Kidney epithelial cell (primary cell): ENCODE measurements at regions not wholly inside any gene's neighbourhood (a gene's known extent, or its start where the extent isn't known, plus 50 kb on each side); places are given as distances from the start of the nearest gene placed in this dataset.

Source experiments
- DNase-seq: peaks from one replicate; pipeline ENCODE4 v3.0.0-alpha.2; 2010; ENCODE audit warnings: low read depth
- H3K27me3 ChIP-seq: 2 replicates; pipeline ENCODE4 v1.6.0; 2011; ENCODE audit warnings: low read length; ENCODE audit not compliant: control insufficient read depth, insufficient read depth
- H3K36me3 ChIP-seq: 2 replicates; pipeline ENCODE4 v1.5.1; 2011; ENCODE audit warnings: low read length; ENCODE audit not compliant: control insufficient read depth, insufficient read depth
- H3K4me3 ChIP-seq: 2 replicates; pipeline ENCODE4 v1.5.1; 2011; ENCODE audit warnings: low read depth, mild to moderate bottlenecking, control low read depth, low read length
- TF ChIP-seq, protein P1 (sequence below): IDR thresholded peaks from 2 replicates; pipeline ENCODE4 v1.5.1; 2011; ENCODE audit warnings: mild to moderate bottlenecking, moderate library complexity, low read length, control low read depth, inconsistent platforms; ENCODE audit not compliant: insufficient read depth, poor library complexity, severe bottlenecking

DNA sequence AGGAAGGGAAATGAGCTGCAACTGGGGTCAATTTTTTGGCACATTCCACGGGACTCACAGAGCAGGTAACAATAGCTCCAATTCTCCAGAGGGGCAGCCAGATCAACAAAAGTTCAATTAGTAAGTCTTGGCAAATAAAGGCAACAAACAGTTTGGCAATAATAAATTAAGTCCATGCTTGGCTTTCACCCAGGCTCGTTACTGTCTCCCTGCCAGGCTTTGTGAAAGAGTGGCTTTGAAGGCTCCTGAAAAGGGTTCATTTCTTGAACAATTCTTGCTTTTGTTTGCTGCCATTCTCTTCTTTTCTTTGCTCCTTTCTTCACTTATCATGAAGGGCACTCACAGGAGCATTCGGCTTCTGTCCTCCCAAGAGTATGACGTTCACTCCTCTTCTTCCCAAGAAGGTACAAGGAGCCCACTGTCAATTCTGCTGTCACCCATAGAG lies 123.3 kb downstream of the APIP start:
- Histone ChIP-seq H3K4me3 (no peak overlapping the region), H3K27me3 (no peaks in the 10 kb centered on the region), H3K36me3 (no peaks in the 10 kb centered on the region)
- TF ChIP-seq, protein P1, sequence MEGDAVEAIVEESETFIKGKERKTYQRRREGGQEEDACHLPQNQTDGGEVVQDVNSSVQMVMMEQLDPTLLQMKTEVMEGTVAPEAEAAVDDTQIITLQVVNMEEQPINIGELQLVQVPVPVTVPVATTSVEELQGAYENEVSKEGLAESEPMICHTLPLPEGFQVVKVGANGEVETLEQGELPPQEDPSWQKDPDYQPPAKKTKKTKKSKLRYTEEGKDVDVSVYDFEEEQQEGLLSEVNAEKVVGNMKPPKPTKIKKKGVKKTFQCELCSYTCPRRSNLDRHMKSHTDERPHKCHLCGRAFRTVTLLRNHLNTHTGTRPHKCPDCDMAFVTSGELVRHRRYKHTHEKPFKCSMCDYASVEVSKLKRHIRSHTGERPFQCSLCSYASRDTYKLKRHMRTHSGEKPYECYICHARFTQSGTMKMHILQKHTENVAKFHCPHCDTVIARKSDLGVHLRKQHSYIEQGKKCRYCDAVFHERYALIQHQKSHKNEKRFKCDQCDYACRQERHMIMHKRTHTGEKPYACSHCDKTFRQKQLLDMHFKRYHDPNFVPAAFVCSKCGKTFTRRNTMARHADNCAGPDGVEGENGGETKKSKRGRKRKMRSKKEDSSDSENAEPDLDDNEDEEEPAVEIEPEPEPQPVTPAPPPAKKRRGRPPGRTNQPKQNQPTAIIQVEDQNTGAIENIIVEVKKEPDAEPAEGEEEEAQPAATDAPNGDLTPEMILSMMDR: no peak
- DNase-seq: no peak

DNA sequence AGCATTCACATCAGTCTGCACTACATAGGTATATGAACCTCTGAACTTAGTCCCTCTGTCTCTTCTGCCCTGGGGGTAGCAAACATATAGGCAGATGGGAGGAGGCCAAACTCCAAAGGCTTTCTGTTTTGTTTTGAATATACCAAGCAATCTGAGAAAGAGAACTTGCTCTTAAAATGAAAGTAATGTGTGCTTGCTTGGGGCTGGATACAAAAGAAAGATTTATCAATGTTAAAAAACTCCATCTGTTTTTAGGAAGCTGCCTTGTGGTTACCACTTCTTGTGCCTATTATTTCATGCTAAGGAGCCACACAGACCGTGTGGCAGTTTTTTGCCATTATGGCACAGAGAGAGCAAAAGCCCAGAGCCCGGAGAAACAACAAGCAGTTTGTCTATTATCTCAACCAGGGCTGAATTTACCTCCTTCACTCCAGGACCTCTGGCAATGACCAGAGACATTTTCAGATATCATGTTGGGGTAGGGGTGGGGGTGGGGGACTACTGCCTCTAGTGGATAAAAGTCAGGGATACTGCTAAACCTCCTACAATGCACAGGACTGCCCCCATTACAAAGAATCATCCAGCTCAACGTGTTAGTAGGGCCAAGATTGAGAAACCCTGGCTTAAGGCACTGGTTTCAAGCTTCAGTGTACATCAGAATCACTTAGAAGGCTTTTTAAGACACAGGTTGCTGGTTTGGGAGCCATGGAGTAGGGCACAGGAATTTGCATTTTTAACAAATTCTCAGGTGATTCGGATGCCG lies 124.2 kb downstream of the APIP start:
- H3K4me3 ChIP-seq: no peak overlapping the region
- no peaks in the 10 kb centered on the region for H3K27me3 ChIP-seq
- TF ChIP-seq, protein P1: no peak
- H3K36me3 ChIP-seq: no peaks in the 10 kb centered on the region
- no peak for DNase-seq

DNA sequence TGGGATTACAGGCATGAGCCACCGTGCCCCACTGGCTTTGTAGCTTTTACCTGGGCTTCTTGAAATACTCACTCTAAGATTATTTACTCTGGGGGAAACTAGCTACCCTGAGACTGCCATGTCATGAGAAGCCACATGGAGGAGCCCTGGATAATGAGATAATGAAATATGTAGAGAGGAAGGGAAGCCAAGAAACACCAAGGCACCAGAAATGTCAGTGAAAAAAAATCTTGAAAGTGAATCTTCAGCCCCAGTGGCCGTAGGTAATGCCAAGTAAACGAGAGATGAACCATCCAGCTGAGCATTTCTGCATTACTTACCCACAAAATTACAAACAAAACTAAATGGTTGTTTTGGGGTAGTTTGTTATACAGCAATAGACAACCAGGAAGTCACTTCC lies 125.6 kb downstream of the APIP start:
- TF ChIP-seq, protein P1: no peak
- H3K36me3 ChIP-seq: no peaks in the 10 kb centered on the region
- no peak overlapping the region for H3K4me3 ChIP-seq
- H3K27me3 ChIP-seq: no peaks in the 10 kb centered on the region
- DNase-seq: no peak

DNA sequence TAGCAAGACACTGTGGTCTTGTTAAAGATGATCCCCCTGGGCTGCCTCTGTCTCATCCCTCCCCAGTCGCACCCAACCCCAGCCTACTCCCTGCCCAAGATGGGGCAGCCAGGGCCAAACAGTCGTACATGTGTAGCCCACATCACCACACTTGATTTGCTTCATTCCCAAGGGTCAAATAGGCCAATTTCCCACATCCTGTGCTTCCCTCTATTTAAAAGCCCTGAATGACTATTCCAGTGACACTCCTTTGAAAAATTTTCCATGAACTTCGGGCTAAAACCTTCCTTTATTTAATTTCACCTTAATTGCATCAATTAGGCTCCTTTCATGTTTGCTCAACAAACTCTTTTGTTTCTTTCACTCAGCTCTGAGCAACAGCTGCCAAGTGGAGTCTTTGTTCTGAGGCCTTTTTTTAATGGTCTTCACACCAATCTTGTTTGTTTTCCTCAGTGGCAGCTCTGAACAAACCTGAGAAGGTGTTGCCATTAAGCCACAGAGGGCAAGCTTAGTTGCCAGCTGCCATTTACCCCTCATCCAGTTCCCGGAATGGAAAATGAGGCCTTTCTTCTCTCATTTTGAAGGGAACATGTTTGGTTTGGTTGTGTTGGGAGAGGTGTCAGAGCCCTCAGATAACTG lies 126.9 kb downstream of the APIP start:
- Histone ChIP-seq H3K4me3 (no peak overlapping the region), H3K36me3 (no peaks in the 10 kb centered on the region), H3K27me3 (no peaks in the 10 kb centered on the region)
- no peak for DNase-seq
- TF ChIP-seq, protein P1: no peak

DNA sequence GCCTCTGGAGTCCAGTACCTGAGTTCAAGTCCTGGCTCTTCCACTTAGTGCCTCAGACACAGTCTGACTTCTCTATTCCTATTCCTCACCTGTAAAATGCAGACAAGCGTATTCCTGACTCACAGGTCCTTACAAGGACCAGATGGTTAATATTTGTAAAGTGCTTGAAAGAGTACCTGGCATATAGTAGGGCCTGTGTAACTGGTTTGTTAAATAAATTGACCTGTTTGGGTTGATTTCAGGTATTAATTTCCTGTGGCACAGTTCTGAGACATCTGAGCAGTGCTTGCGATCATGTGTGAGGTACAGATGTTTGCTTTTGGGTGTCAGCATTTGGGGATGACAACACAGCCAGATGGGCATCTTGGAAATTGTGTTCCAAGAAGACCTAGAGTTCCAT lies 127.5 kb downstream of the APIP start:
- DNase-seq: no peak
- Histone ChIP-seq H3K36me3 (no peaks in the 10 kb centered on the region), H3K4me3 (no peak overlapping the region), H3K27me3 (no peaks in the 10 kb centered on the region)
- TF ChIP-seq, protein P1: no peak

DNA sequence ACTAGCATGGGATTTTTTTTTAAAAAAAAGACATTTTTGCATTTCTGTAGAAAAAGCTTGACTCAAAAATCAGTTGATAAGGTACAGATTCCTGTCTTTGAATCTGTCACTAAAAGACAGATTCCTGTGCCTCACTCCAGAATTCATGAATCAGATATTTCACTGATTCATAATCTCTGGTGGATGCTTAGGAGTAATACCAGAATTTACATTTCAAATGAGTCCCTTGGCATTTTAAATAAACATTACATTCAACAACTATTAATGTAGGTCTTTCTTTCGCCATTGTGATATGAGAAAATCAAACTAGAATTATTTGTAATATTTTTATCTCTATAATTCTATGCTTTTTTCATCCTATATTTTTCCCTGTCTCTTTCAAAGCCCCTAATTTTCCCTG lies 128.3 kb downstream of the APIP start:
- Histone ChIP-seq H3K27me3 (no peaks in the 10 kb centered on the region), H3K36me3 (no peaks in the 10 kb centered on the region), H3K4me3 (no peak overlapping the region)
- no peak for DNase-seq
- TF ChIP-seq, protein P1: no peak
